ENCODE measurements at regions not wholly inside any gene's neighbourhood (a gene's known extent, or its start where the extent isn't known, plus 50 kb on each side); places are given as distances from the start of the nearest gene placed in this dataset.

DNA sequence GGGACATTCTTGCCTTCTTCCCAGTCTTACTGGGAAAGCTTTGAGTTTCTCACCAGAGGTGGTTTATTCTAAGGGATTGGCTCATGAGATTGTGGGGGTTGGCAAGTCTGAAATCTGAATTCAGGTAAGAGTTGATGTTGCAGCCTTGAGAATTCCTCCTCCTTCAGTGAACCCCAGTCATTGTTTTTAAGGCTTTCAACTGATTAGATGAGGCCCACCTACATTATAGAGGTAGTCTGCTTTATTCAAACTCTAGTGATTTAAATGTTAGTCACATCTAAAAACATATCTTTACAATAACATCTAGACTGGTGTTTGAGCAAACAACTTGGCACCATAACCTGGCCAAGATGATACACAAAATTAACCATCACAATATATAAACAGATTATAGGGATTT, 156.5 kb upstream of the MED14 start:
- TF ChIP-seq SPI1 (IDR thresholded peaks at IDR 0.05; ENCODE audit: low read depth, low read length) (no peak), POLR2AphosphoS5 (IDR thresholded peaks at IDR 0.05; ENCODE audit: low read depth, low read length) (no peak), POLR2A (IDR thresholded peaks at IDR 0.05; ENCODE audit: low read depth, low read length) (no peak), PAX5 (IDR thresholded peaks at IDR 0.05; ENCODE audit: insufficient read depth, low read length, severe bottlenecking) (no peak), TAF1 (IDR thresholded peaks at IDR 0.05; ENCODE audit: low read depth, low read length) (no peak)
